ENCODE measurements at regions not wholly inside any gene's neighbourhood (a gene's known extent, or its start where the extent isn't known, plus 50 kb on each side); places are given as distances from the start of the nearest gene placed in this dataset.

- Histone ChIP-seq H2BK5ac (ENCODE audit: low read depth, low read length, poor library complexity, severe bottlenecking) (no peak overlapping the region), H3K9me3 (ENCODE audit: control insufficient read depth, low read length) (no peaks in the 10 kb centered on the region), H3K14ac (ENCODE audit: low read length in 2 of 2) (no peak overlapping the region), H3K4me1 (ENCODE audit: control insufficient read depth, insufficient read depth, low read depth, low read length) (no peaks in the 10 kb centered on the region), H2BK12ac (ENCODE audit: low read length in 2 of 2) (no peak overlapping the region), H2AK5ac (ENCODE audit: low read length, severe bottlenecking) (no peak overlapping the region), H2BK120ac (ENCODE audit: low read depth, low read length) (no peak overlapping the region), H3K27me3 (ENCODE audit: control insufficient read depth in 1 of 2, insufficient read depth in 1 of 2, low read length in 2 of 2) (peaks cover 0 to 53% of the 10 kb centered on the region in 2 experiments), H2AFZ (ENCODE audit: low read depth, low read length) (no peak overlapping the region), H3K4me2 (ENCODE audit: low read length, poor library complexity, severe bottlenecking) (no peak overlapping the region), H3K4me3 (ENCODE audit: insufficient read depth in 1 of 2, low read depth in 1 of 2, low read length in 2 of 2) (no peak overlapping the region), H4K8ac (ENCODE audit: low read length) (no peak overlapping the region), H3K18ac (ENCODE audit: low read depth in 1 of 2, low read length in 2 of 2) (no peak overlapping the region), H3K79me1 (replicated peaks; ENCODE audit: low read length, poor library complexity, severe bottlenecking) (no peaks in the 10 kb centered on the region), H4K91ac (ENCODE audit: low read length) (no peak overlapping the region), H3K23ac (ENCODE audit: low read length in 2 of 2) (no peak overlapping the region), H3K9ac (ENCODE audit: low read length) (no peak overlapping the region), H3K36me3 (ENCODE audit: control insufficient read depth in 1 of 2, insufficient read depth in 2 of 2, low read depth in 1 of 2, low read length in 2 of 2) (no peaks in the 10 kb centered on the region), H3K4ac (ENCODE audit: low read depth in 1 of 2, low read length in 2 of 2) (no peak overlapping the region), H3K27ac (ENCODE audit: low read length, poor library complexity, severe bottlenecking) (no peak overlapping the region), H2BK15ac (ENCODE audit: low read depth, poor library complexity, severe bottlenecking) (no peak overlapping the region)
- 72% methylated on average over 4 of the region's 4 CpGs for WGBS
- no peak for DNase-seq
These were observed 69.1 kb upstream of the OR5AN1 start for GRCh38 chr11:59289356-59290181.

- H2AFZ ChIP-seq (ENCODE audit: low read depth, low read length) = no peak overlapping the region
- H3K9ac ChIP-seq (ENCODE audit: low read length) = no peak overlapping the region
- no peaks in the 10 kb centered on the region for H3K4me1 ChIP-seq (ENCODE audit: control insufficient read depth, insufficient read depth, low read depth, low read length)
- no peak overlapping the region for H2BK120ac ChIP-seq (ENCODE audit: low read depth, low read length)
- WGBS = 78% methylated on average over 1 of the region's 2 CpGs
- peaks cover 6 to 56% of the 10 kb centered on the region in 2 experiments for H3K27me3 ChIP-seq (ENCODE audit: control insufficient read depth in 1 of 2, insufficient read depth in 1 of 2, low read length in 2 of 2)
- H4K91ac ChIP-seq (ENCODE audit: low read length) = no peak overlapping the region
- no peak overlapping the region for H3K23ac ChIP-seq (ENCODE audit: low read length in 2 of 2)
- no peak overlapping the region for H4K8ac ChIP-seq (ENCODE audit: low read length)
- H3K4me2 ChIP-seq (ENCODE audit: low read length, poor library complexity, severe bottlenecking) = no peak overlapping the region
- H3K4ac ChIP-seq (ENCODE audit: low read depth in 1 of 2, low read length in 2 of 2) = no peak overlapping the region
- H3K18ac ChIP-seq (ENCODE audit: low read depth in 1 of 2, low read length in 2 of 2) = no peak overlapping the region
- H3K79me1 ChIP-seq (replicated peaks; ENCODE audit: low read length, poor library complexity, severe bottlenecking) = no peaks in the 10 kb centered on the region
- H2BK5ac ChIP-seq (ENCODE audit: low read depth, low read length, poor library complexity, severe bottlenecking) = no peak overlapping the region
- H3K36me3 ChIP-seq (ENCODE audit: control insufficient read depth in 1 of 2, insufficient read depth in 2 of 2, low read depth in 1 of 2, low read length in 2 of 2) = no peaks in the 10 kb centered on the region
- H2BK12ac ChIP-seq (ENCODE audit: low read length in 2 of 2) = no peak overlapping the region
- no peak overlapping the region for H2AK5ac ChIP-seq (ENCODE audit: low read length, severe bottlenecking)
- H2BK15ac ChIP-seq (ENCODE audit: low read depth, poor library complexity, severe bottlenecking) = no peak overlapping the region
- no peak overlapping the region for H3K14ac ChIP-seq (ENCODE audit: low read length in 2 of 2)
- H3K9me3 ChIP-seq (ENCODE audit: control insufficient read depth, low read length) = no peaks in the 10 kb centered on the region
- DNase-seq = no peak
- H3K27ac ChIP-seq (ENCODE audit: low read length, poor library complexity, severe bottlenecking) = no peak overlapping the region
- H3K4me3 ChIP-seq (ENCODE audit: insufficient read depth in 1 of 2, low read depth in 1 of 2, low read length in 2 of 2) = no peak overlapping the region
These were observed 72.9 kb upstream of the OR5AN1 start for GRCh38 chr11:59285716-59286260.

DNA sequence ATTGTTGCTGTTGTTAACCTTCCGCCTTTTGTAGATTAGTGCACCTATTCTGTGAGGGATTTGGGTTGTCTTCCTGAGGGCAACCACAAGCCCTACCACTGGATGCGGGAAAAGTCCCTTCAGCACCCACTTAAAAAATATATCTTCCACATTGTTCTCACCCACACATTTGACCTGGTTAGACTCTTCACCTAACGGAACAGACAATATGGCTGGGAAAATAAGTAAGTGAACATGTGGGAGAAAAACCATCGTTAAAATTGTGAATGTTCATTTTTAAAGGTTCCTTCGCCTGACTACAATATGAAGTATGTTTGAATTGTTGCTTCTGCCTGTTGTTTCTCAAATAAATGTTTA is 72.0 kb upstream of the MPEG1 start:
- Histone ChIP-seq H2BK5ac (ENCODE audit: low read depth, low read length, poor library complexity, severe bottlenecking) (no peak overlapping the region), H3K4me3 (ENCODE audit: insufficient read depth in 1 of 2, low read depth in 1 of 2, low read length in 2 of 2) (no peak overlapping the region), H2AK5ac (ENCODE audit: low read length, severe bottlenecking) (no peak overlapping the region), H3K18ac (ENCODE audit: low read depth in 1 of 2, low read length in 2 of 2) (no peak overlapping the region), H3K23ac (ENCODE audit: low read length in 2 of 2) (no peak overlapping the region), H3K14ac (ENCODE audit: low read length in 2 of 2) (no peak overlapping the region), H3K9ac (ENCODE audit: low read length) (no peak overlapping the region), H3K4ac (ENCODE audit: low read depth in 1 of 2, low read length in 2 of 2) (no peak overlapping the region), H2AFZ (ENCODE audit: low read depth, low read length) (no peak overlapping the region), H3K9me3 (ENCODE audit: control insufficient read depth, low read length) (no peaks in the 10 kb centered on the region), H3K4me2 (ENCODE audit: low read length, poor library complexity, severe bottlenecking) (no peak overlapping the region), H3K27ac (ENCODE audit: low read length, poor library complexity, severe bottlenecking) (no peak overlapping the region), H3K4me1 (ENCODE audit: control insufficient read depth, insufficient read depth, low read depth, low read length) (no peaks in the 10 kb centered on the region), H4K91ac (ENCODE audit: low read length) (no peak overlapping the region), H3K27me3 (ENCODE audit: control insufficient read depth in 1 of 2, insufficient read depth in 1 of 2, low read length in 2 of 2) (peaks cover 6 to 46% of the 10 kb centered on the region in 2 experiments), H2BK120ac (ENCODE audit: low read depth, low read length) (no peak overlapping the region), H2BK15ac (ENCODE audit: low read depth, poor library complexity, severe bottlenecking) (no peak overlapping the region), H3K36me3 (ENCODE audit: control insufficient read depth in 1 of 2, insufficient read depth in 2 of 2, low read depth in 1 of 2, low read length in 2 of 2) (no peaks in the 10 kb centered on the region), H2BK12ac (ENCODE audit: low read length in 2 of 2) (no peak overlapping the region), H4K8ac (ENCODE audit: low read length) (no peak overlapping the region), H3K79me1 (replicated peaks; ENCODE audit: low read length, poor library complexity, severe bottlenecking) (no peaks in the 10 kb centered on the region)
- no peak for DNase-seq
- 71% methylated on average over 3 of the region's 5 CpGs for WGBS

GRCh38 chr11:59283825-59284772 is 71.4 kb upstream of the MPEG1 start:
- Histone ChIP-seq H3K4me1 (ENCODE audit: control insufficient read depth, insufficient read depth, low read depth, low read length) (no peaks in the 10 kb centered on the region), H3K9ac (ENCODE audit: low read length) (no peak overlapping the region), H3K4me3 (ENCODE audit: insufficient read depth in 1 of 2, low read depth in 1 of 2, low read length in 2 of 2) (no peak overlapping the region), H4K91ac (ENCODE audit: low read length) (no peak overlapping the region), H3K9me3 (ENCODE audit: control insufficient read depth, low read length) (no peaks in the 10 kb centered on the region), H3K27ac (ENCODE audit: low read length, poor library complexity, severe bottlenecking) (no peak overlapping the region), H4K8ac (ENCODE audit: low read length) (no peak overlapping the region), H2AFZ (ENCODE audit: low read depth, low read length) (no peak overlapping the region), H3K36me3 (ENCODE audit: control insufficient read depth in 1 of 2, insufficient read depth in 2 of 2, low read depth in 1 of 2, low read length in 2 of 2) (no peaks in the 10 kb centered on the region), H3K14ac (ENCODE audit: low read length in 2 of 2) (no peak overlapping the region), H2BK12ac (ENCODE audit: low read length in 2 of 2) (no peak overlapping the region), H3K4me2 (ENCODE audit: low read length, poor library complexity, severe bottlenecking) (no peak overlapping the region), H3K4ac (ENCODE audit: low read depth in 1 of 2, low read length in 2 of 2) (no peak overlapping the region), H3K23ac (ENCODE audit: low read length in 2 of 2) (no peak overlapping the region), H2AK5ac (ENCODE audit: low read length, severe bottlenecking) (no peak overlapping the region), H3K18ac (ENCODE audit: low read depth in 1 of 2, low read length in 2 of 2) (no peak overlapping the region), H2BK5ac (ENCODE audit: low read depth, low read length, poor library complexity, severe bottlenecking) (no peak overlapping the region), H2BK120ac (ENCODE audit: low read depth, low read length) (no peak overlapping the region), H2BK15ac (ENCODE audit: low read depth, poor library complexity, severe bottlenecking) (no peak overlapping the region), H3K79me1 (replicated peaks; ENCODE audit: low read length, poor library complexity, severe bottlenecking) (no peaks in the 10 kb centered on the region), H3K27me3 (ENCODE audit: control insufficient read depth in 1 of 2, insufficient read depth in 1 of 2, low read length in 2 of 2) (peaks cover 6 to 45% of the 10 kb centered on the region in 2 experiments)
- DNase-seq = peak; percentile 42
- 53% methylated on average over 14 of the region's 14 CpGs for WGBS

Measured in mesenchymal stem cell (in vitro differentiated cells and primary cell).